RWPE2 (cell line): ENCODE measurements at regions not wholly inside any gene's neighbourhood (a gene's known extent, or its start where the extent isn't known, plus 50 kb on each side); places are given as distances from the start of the nearest gene placed in this dataset.

Experiments used
- ATAC-seq: fragments of 200-7000 bp; cut with Tn5 transposase; 3 replicates; pipeline ENCODE4 v1.9.1; 2021; ENCODE audit warnings: low read depth
- DNase-seq: peaks from one replicate; pipeline ENCODE4 v3.0.0-alpha.2; 2020; ENCODE audit warnings: low spot score
- H3K27ac ChIP-seq: fragments of 450-650 bp; 2 replicates; pipeline ENCODE4 v1.5.1; 2017; ENCODE audit warnings: mild to moderate bottlenecking; ENCODE audit not compliant: poor library complexity, severe bottlenecking
- H3K27me3 ChIP-seq: fragments of 250-450 bp; sonication (Bioruptor Pico); 2 replicates; pipeline ENCODE4 v1.5.1; 2021; ENCODE audit warnings: mild to moderate bottlenecking, moderate library complexity; ENCODE audit not compliant: insufficient read depth, poor library complexity, severe bottlenecking
- H3K36me3 ChIP-seq: fragments of 250-450 bp; sonication (Bioruptor Pico); 2 replicates; pipeline ENCODE4 v1.5.1; 2020; ENCODE audit warnings: low read depth, mild to moderate bottlenecking, moderate library complexity
- H3K4me1 ChIP-seq: fragments of 250-450 bp; sonication (Bioruptor Pico); 2 replicates; pipeline ENCODE4 v1.5.1; 2021; ENCODE audit warnings: mild to moderate bottlenecking, moderate library complexity; ENCODE audit not compliant: insufficient read depth, poor library complexity, severe bottlenecking
- H3K4me3 ChIP-seq: fragments of 250-450 bp; sonication (Bioruptor Pico); 2 replicates; pipeline ENCODE4 v1.5.1; 2021; ENCODE audit warnings: mild to moderate bottlenecking, moderate library complexity; ENCODE audit not compliant: severe bottlenecking
- H3K9me3 ChIP-seq: fragments of 250-450 bp; sonication (Bioruptor Pico); 2 replicates; pipeline ENCODE4 v1.5.1; 2021; ENCODE audit warnings: mild to moderate bottlenecking, moderate library complexity; ENCODE audit not compliant: severe bottlenecking
- TF ChIP-seq, protein P1 (sequence below): fragments of 450-650 bp; IDR thresholded peaks from one replicate; pipeline ENCODE4 v1.5.1; 2017; ENCODE audit warnings: mild to moderate bottlenecking, moderate library complexity; ENCODE audit not compliant: poor library complexity, severe bottlenecking

DNA sequence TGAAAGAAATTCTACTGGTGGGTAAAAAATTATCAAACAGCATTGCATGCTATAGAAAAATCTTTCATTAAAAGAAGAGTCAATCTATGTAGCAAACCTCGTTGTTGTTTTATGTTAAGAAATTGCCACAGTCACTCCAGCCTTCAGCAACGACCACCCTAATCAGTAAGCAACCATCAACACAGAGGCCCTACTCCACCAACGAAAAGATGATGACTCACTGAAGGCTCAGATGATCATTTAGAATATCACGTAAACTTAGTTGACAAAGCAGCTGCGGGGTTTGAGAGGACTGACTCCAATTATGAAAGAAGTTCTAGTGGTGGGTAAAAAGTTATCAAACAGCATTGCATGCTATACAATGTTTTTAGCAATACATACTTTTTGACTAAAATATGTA lies 242.6 kb downstream of the DRD1 start:
- no peak for DNase-seq
- TF ChIP-seq, protein P1, sequence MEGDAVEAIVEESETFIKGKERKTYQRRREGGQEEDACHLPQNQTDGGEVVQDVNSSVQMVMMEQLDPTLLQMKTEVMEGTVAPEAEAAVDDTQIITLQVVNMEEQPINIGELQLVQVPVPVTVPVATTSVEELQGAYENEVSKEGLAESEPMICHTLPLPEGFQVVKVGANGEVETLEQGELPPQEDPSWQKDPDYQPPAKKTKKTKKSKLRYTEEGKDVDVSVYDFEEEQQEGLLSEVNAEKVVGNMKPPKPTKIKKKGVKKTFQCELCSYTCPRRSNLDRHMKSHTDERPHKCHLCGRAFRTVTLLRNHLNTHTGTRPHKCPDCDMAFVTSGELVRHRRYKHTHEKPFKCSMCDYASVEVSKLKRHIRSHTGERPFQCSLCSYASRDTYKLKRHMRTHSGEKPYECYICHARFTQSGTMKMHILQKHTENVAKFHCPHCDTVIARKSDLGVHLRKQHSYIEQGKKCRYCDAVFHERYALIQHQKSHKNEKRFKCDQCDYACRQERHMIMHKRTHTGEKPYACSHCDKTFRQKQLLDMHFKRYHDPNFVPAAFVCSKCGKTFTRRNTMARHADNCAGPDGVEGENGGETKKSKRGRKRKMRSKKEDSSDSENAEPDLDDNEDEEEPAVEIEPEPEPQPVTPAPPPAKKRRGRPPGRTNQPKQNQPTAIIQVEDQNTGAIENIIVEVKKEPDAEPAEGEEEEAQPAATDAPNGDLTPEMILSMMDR = no peak
- Histone ChIP-seq H3K27ac (no peak overlapping the region), H3K4me3 (no peak overlapping the region), H3K27me3 (no peaks in the 10 kb centered on the region), H3K4me1 (no peaks in the 10 kb centered on the region), H3K9me3 (no peaks in the 10 kb centered on the region), H3K36me3 (no peaks in the 10 kb centered on the region)
- ATAC-seq = no peak

DNA sequence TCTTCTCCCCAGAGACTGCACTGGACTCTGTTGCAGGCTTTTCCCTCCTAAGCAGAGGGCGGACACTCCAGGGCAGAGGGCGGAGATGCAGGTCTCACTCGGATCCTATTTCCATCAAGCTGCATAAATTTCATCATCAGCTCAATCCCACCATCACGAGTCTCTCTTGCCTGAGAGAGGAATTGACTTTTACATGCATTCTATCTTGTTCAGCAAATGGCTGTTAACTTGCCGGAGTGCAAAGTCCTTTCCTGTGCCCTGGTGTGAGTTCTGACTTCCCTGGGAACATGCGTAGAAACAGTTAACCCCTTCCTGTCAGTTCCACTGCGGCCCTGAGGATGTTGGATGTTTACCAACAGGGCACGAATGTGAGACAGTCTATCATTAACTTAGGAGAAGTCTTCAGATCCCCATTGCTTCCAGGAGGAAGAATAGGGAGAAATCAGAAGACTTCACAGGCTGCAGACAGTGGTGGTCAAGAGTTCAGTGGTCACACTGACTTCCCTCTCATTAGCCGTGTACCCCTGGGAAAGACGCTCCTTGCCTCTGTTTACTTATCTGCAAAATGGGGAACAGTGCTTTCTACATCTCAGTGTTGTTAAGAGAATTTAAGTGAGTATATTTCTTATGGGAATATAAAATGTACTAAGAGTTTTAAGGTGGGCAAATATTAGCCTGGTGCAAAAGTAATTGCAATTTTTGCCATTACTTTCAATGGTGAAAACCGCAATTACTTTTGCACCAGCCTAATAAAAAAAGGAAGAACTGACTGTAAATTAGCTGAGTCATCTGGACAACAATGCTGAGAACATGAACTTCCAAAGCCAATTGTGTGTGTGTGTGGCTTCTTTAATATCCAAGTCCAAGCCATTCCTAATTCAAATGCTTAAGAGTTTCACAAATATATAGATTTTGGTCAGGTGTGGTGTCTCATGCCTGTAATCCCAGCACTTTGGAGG lies 248.0 kb downstream of the DRD1 start:
- TF ChIP-seq, protein P1 = no peak
- ATAC-seq = no peak; the same call in 2 of the 3 replicates
- no peak for DNase-seq
- Histone ChIP-seq H3K36me3 (no peaks in the 10 kb centered on the region), H3K27me3 (no peaks in the 10 kb centered on the region), H3K4me3 (no peak overlapping the region), H3K9me3 (no peaks in the 10 kb centered on the region), H3K27ac (no peak overlapping the region), H3K4me1 (no peaks in the 10 kb centered on the region)

DNA sequence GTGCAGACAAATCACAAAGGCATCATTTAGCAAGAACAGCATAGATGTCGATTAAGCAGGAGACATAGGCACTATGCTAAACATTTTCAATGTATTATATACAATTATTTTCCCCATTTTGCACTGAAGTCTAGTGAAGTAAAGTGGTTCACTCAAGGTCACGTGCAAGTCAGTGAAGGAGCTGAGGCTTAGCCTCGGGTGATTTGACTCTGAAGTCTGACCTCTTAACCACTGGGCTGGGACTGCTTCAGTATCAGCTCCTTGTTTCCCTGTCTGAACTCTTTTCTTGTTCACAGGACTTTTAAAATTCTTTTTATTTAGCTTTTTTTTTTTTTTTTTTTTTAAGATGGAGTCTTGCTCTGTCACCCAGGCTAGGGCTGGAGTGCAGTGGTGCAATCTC lies 262.7 kb downstream of the DRD1 start:
- no peak overlapping the region for H3K4me3 ChIP-seq
- H3K36me3 ChIP-seq = no peaks in the 10 kb centered on the region
- peaks cover 5% of the 10 kb centered on the region for H3K27me3 ChIP-seq
- no peaks in the 10 kb centered on the region for H3K9me3 ChIP-seq
- DNase-seq (no peak), ATAC-seq (no peak)
- no peaks in the 10 kb centered on the region for H3K4me1 ChIP-seq
- TF ChIP-seq, protein P1 = no peak
- no peak overlapping the region for H3K27ac ChIP-seq

DNA sequence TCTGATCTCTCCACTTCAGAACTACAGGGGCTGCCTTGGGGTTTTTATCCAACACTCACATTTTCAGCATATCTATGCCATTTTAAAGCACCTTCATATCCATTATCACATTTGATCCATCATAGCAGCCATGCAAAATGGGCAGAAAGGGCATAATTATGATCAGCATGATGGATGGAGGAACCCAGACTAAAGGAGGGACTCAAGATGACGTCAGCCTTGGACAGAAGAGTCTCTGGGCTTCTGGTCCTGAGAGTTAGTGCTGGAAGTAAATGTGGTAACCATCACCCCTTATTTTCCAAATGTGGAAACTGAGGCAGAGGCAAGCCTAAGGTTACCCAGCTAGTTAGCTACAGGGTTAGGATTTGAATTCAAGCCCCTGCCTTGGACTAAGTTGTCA lies 273.1 kb downstream of the DRD1 start:
- H3K9me3 ChIP-seq = no peaks in the 10 kb centered on the region
- H3K27ac ChIP-seq = no peak overlapping the region
- peaks cover 3% of the 10 kb centered on the region for H3K27me3 ChIP-seq
- no peak overlapping the region for H3K4me3 ChIP-seq
- H3K4me1 ChIP-seq = no peaks in the 10 kb centered on the region
- DNase-seq = no peak
- no peaks in the 10 kb centered on the region for H3K36me3 ChIP-seq
- ATAC-seq = no peak
- TF ChIP-seq, protein P1 = no peak
